Caco-2 (cell line): ENCODE measurements at regions not wholly inside any gene's neighbourhood (a gene's known extent, or its start where the extent isn't known, plus 50 kb on each side); places are given as distances from the start of the nearest gene placed in this dataset.

Experiments
- BruUV-seq: library from RNA; stranded (reverse); fragments of 400-500 nt; replicated peaks from 2 replicates; lab custom pipeline; 2021; lab: Mats Ljungman, UMichigan
- CTCF ChIA-PET: fragments of 300-600 bp; sonication (Branson Sonifier 250); formaldehyde crosslinking; loops from one replicate; lab custom pipeline; 2022; ENCODE audit warnings: antibody characterized with exemption; lab: Charles Lee
- POLR2A ChIA-PET: fragments of 300-600 bp; sonication (Branson Sonifier 250); formaldehyde crosslinking; loops from one replicate; lab custom pipeline; 2022; ENCODE audit warnings: antibody characterized with exemption; lab: Charles Lee
- DNase-seq, 2 experiments: peaks; one replicate each; pipeline versions ENCODE4 v3.0.0 to v3.0.0-alpha.2; 2020 to 2022
- H3K27me3 ChIP-seq: replicated peaks from 2 replicates; pipeline ENCODE4 v1.6.0; 2011; ENCODE audit warnings: low read length; ENCODE audit not compliant: control insufficient read depth, insufficient read depth
- H3K36me3 ChIP-seq: 2 replicates; pipeline ENCODE4 v1.5.1; 2011; ENCODE audit warnings: low read length; ENCODE audit not compliant: control insufficient read depth, insufficient read depth
- H3K4me1 ChIP-seq: fragments of 250-450 bp; sonication (Bioruptor Pico); 2 replicates; pipeline ENCODE4 v1.5.1; 2020; ENCODE audit warnings: mild to moderate bottlenecking
- H3K4me3 ChIP-seq: 2 replicates; pipeline ENCODE4 v1.5.1; 2011; ENCODE audit warnings: low read depth, mild to moderate bottlenecking, control low read depth, low read length
- H3K9me3 ChIP-seq: fragments of 250-450 bp; sonication (Bioruptor Pico); 2 replicates; pipeline ENCODE4 v1.5.1; 2020; ENCODE audit warnings: mild to moderate bottlenecking, moderate library complexity
- H3K27ac Mint-ChIP-seq: one replicate; pipeline ENCODE4 v1.8.0; 2022; ENCODE audit warnings: mixed read lengths; ENCODE audit not compliant: unreplicated experiment
- H3K27me3 Mint-ChIP-seq: one replicate; pipeline ENCODE4 v1.8.0; 2022; ENCODE audit warnings: mixed read lengths; ENCODE audit not compliant: insufficient read depth, unreplicated experiment
- H3K36me3 Mint-ChIP-seq: one replicate; pipeline ENCODE4 v1.8.0; 2022; ENCODE audit warnings: mild to moderate bottlenecking, mixed read lengths; ENCODE audit not compliant: insufficient read depth, unreplicated experiment
- H3K4me1 Mint-ChIP-seq: one replicate; pipeline ENCODE4 v1.8.0; 2022; ENCODE audit warnings: low read depth, mixed read lengths; ENCODE audit not compliant: unreplicated experiment
- H3K4me3 Mint-ChIP-seq: one replicate; pipeline ENCODE4 v1.8.0; 2022; ENCODE audit warnings: mild to moderate bottlenecking, moderate library complexity, mixed read lengths; ENCODE audit not compliant: unreplicated experiment
- H3K9me3 Mint-ChIP-seq: one replicate; pipeline ENCODE4 v1.8.0; 2022; ENCODE audit warnings: mixed read lengths; ENCODE audit not compliant: unreplicated experiment
- CTCF ChIP-seq, 2 experiments: fragments of 200-600 bp in 1 of 2; IDR thresholded peaks; 1 replicate in 1 of 2; 2 replicates in 1 of 2; pipeline versions ENCODE4 v1.5.1 to v1.8.0; 2011 to 2022; ENCODE audit warnings: antibody characterized with exemption in 1 of 2, control low read depth in 1 of 2, inconsistent platforms in 1 of 2, low read depth in 1 of 2, low read length in 1 of 2, mild to moderate bottlenecking in 1 of 2, moderate library complexity in 1 of 2; ENCODE audit not compliant: insufficient read depth in 1 of 2, severe bottlenecking in 1 of 2, unreplicated experiment in 1 of 2
- intact Hi-C: fragments of 100-400 bp; cut with micrococcal nuclease; formaldehyde crosslinking; loops from one replicate; pipeline ENCODE4 v1.10.0; 2022; ENCODE audit not compliant: unreplicated experiment

GRCh38 chr6:155996151-155996550 is 540.5 kb upstream of the NOX3 start:
- POLR2A ChIA-PET, result no interaction called here

GRCh38 chr6:155995281-155995680 is 539.6 kb upstream of the NOX3 start:
- BruUV-seq, result no TSS peak
- Mint-ChIP-seq H3K27me3 (peaks cover 9% of the 10 kb centered on the region), H3K36me3 (no peaks in the 10 kb centered on the region), H3K27ac (no peak overlapping the region), H3K4me1 (no peaks in the 10 kb centered on the region), H3K9me3 (no peaks in the 10 kb centered on the region), H3K4me3 (no peak overlapping the region)
- H3K4me1 ChIP-seq, result no peaks in the 10 kb centered on the region
- no peak for DNase-seq
- TF ChIP-seq CTCF (IDR thresholded peaks at IDR 0.05; ENCODE audit: insufficient read depth in 1 of 2, low read depth in 1 of 2, low read length in 1 of 2, severe bottlenecking in 1 of 2, unreplicated experiment in 1 of 2), result no peak
- intact Hi-C loops, result no loop called here
- H3K27me3 ChIP-seq, result no peaks in the 10 kb centered on the region
- no peaks in the 10 kb centered on the region for H3K9me3 ChIP-seq
- H3K36me3 ChIP-seq, result no peaks in the 10 kb centered on the region
- no peak overlapping the region for H3K4me3 ChIP-seq
- ChIA-PET POLR2A (no interaction called here), CTCF (no interaction called here)

More at GRCh38 chr6:155996151-155996550, 540.5 kb upstream of the NOX3 start:
- Histone ChIP-seq H3K4me1 (no peaks in the 10 kb centered on the region), H3K9me3 (no peaks in the 10 kb centered on the region), H3K27me3 (no peaks in the 10 kb centered on the region), H3K36me3 (no peaks in the 10 kb centered on the region), H3K4me3 (no peak overlapping the region)
- BruUV-seq, result no TSS peak
- H3K4me3 Mint-ChIP-seq, result no peak overlapping the region
- no peak overlapping the region for H3K27ac Mint-ChIP-seq
- H3K27me3 Mint-ChIP-seq, result peaks cover 9% of the 10 kb centered on the region
- H3K9me3 Mint-ChIP-seq, result no peaks in the 10 kb centered on the region
- CTCF ChIA-PET, result no interaction called here
- no peaks in the 10 kb centered on the region for H3K36me3 Mint-ChIP-seq
- intact Hi-C loops, result no loop called here
- H3K4me1 Mint-ChIP-seq, result no peaks in the 10 kb centered on the region
- DNase-seq, result no peak
- TF ChIP-seq CTCF (IDR thresholded peaks at IDR 0.05; ENCODE audit: insufficient read depth in 1 of 2, low read depth in 1 of 2, low read length in 1 of 2, severe bottlenecking in 1 of 2, unreplicated experiment in 1 of 2), result no peak

GRCh38 chr6:155994086-155994485 is 538.4 kb upstream of the NOX3 start:
- Histone ChIP-seq H3K9me3 (no peaks in the 10 kb centered on the region), H3K36me3 (no peaks in the 10 kb centered on the region), H3K4me3 (no peak overlapping the region), H3K4me1 (no peaks in the 10 kb centered on the region), H3K27me3 (no peaks in the 10 kb centered on the region)
- ChIA-PET POLR2A (no interaction called here), CTCF (no interaction called here)
- intact Hi-C loops, result no loop called here
- Mint-ChIP-seq H3K9me3 (no peaks in the 10 kb centered on the region), H3K36me3 (no peaks in the 10 kb centered on the region), H3K27me3 (peaks cover 9% of the 10 kb centered on the region), H3K4me3 (no peak overlapping the region), H3K27ac (no peak overlapping the region), H3K4me1 (no peaks in the 10 kb centered on the region)
- BruUV-seq, result no TSS peak
- TF ChIP-seq CTCF (IDR thresholded peaks at IDR 0.05; ENCODE audit: insufficient read depth in 1 of 2, low read depth in 1 of 2, low read length in 1 of 2, severe bottlenecking in 1 of 2, unreplicated experiment in 1 of 2), result no peak
- DNase-seq, result no peak
